ENCODE measurements at regions not wholly inside any gene's neighbourhood (a gene's known extent, or its start where the extent isn't known, plus 50 kb on each side); places are given as distances from the start of the nearest gene placed in this dataset.

DNA sequence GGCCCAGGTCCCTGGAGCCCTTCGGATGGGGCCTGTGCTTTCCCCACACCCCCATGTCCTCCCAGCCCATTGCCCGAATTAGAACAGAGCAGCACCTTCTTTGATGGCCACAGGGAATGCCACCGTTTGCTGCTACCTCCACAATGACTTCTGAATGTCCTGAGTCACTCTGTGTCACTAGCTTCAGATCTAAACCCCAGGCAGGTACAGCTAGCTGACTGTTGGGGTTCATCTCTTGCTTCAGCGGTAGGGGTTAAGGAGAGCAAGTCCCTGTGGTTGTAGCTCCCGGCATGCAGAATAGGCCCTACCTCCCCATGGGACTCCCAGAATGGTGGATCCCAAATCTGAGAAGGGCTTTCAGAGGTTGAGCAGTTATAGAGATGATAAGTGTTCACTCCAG lies 291.1 kb upstream of the POU3F1 start:
- no peak for TF ChIP-seq TAF1 (IDR thresholded peaks at IDR 0.05; ENCODE audit: low read depth)
- no peak for TF ChIP-seq EZH2 (IDR thresholded peaks at IDR 0.05; ENCODE audit: borderline replicate concordance, insufficient read depth, low read length, poor library complexity, severe bottlenecking)

All from neural cell (in vitro differentiated cells).